BLaER1 treated with 17β-estradiol and CSF1 and Interleukin-3, amounts not matched to agents 10 nM and 100 nM (cell line): ENCODE measurements at regions not wholly inside any gene's neighbourhood (a gene's known extent, or its start where the extent isn't known, plus 50 kb on each side); places are given as distances from the start of the nearest gene placed in this dataset.

Experiments
- H3K27ac ChIP-seq, 11 experiments: shearing (Covaris generic); formaldehyde crosslinking; 2 replicates each; pipeline ENCODE4 v1.8.1; 2022
- H3K27me3 ChIP-seq, 11 experiments: shearing (Covaris generic); formaldehyde crosslinking; 2 replicates each; pipeline ENCODE4 v1.8.1; 2022
- H3K36me3 ChIP-seq, 11 experiments: shearing (Covaris generic); formaldehyde crosslinking; 2 replicates each; pipeline ENCODE4 v1.8.1; 2022
- H3K4me1 ChIP-seq, 10 experiments: shearing (Covaris generic); formaldehyde crosslinking; 2 replicates each; pipeline ENCODE4 v1.8.1; 2022
- H3K4me2 ChIP-seq, 11 experiments: shearing (Covaris generic); formaldehyde crosslinking; 2 replicates each; pipeline ENCODE4 v1.8.1; 2022
- H3K4me3 ChIP-seq, 10 experiments: shearing (Covaris generic); formaldehyde crosslinking; 2 replicates each; pipeline ENCODE4 v1.8.1; 2022
- H3K9ac ChIP-seq, 11 experiments: shearing (Covaris generic); formaldehyde crosslinking; 2 replicates each; pipeline ENCODE4 v1.8.1; 2022
- H3K9me3 ChIP-seq, 11 experiments: shearing (Covaris generic); formaldehyde crosslinking; replicated peaks in 1 of 11; 2 replicates each; pipeline ENCODE4 v1.8.1; 2022
- H4K20me1 ChIP-seq, 11 experiments: shearing (Covaris generic); formaldehyde crosslinking; 2 replicates each; pipeline ENCODE4 v1.8.1; 2022
- Cebpa-rat ChIP-seq, 11 experiments: shearing (Covaris generic); IDR thresholded peaks; 2 replicates each; pipeline ENCODE4 v1.8.1; 2022

DNA sequence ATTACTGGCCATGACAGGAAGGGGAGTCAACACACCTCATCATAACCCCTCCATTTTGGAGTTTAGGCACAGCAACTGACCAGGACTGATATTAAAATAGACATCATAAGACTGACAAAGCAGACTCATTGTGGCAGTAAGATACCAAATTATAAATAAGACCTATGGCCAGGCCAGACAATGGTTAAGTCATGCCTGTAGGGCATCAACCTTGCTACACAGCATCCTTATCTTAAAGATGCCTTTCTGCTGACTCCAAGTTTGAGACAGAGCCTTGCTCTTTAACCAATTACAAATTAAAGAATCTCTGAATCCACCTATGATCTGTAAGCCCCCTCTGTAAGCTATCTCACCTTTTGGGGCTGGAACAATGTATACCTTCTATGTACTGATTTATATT, 65.5 kb downstream of the VCX2 start:
- no peaks in the 10 kb centered on the region for H3K36me3 ChIP-seq
- no peaks in the 10 kb centered on the region for H3K27me3 ChIP-seq
- H3K4me2 ChIP-seq, result no peak overlapping the region
- peaks cover 0 to 7% (median 0%) of the 10 kb centered on the region in 11 experiments; a peak in 3 of 22 replicates for H3K9me3 ChIP-seq
- H3K4me1 ChIP-seq, result peaks cover 0 to 6% (median 0%) of the 10 kb centered on the region in 10 experiments; a peak in 3 of 20 replicates
- H4K20me1 ChIP-seq, result no peaks in the 10 kb centered on the region
- no peak overlapping the region for H3K9ac ChIP-seq
- no peak for TF ChIP-seq Cebpa-rat (IDR thresholded peaks at IDR 0.05)
- H3K27ac ChIP-seq, result no peak overlapping the region
- no peak overlapping the region for H3K4me3 ChIP-seq

DNA sequence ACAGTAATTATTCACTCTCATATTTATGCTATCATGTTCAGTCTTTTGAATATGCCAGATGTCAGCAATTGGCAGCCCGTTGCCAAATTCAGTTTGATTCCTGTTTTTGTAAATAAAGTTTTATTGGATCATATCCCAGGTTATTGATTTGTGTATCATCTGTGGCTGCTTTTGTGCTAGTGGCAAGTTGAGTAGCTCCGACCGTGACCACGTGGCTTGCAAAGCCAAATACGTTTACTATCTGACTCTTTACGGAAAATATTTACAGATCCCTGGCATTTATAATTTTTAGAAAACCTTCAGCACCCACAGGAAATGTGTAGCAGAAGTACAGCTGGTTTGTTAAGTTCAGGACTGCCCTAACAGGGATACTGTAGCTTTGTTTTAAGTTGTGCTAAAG, 67.4 kb downstream of the VCX2 start:
- peaks cover 0 to 9% (median 0%) of the 10 kb centered on the region in 10 experiments; a peak in 3 of 20 replicates for H3K4me1 ChIP-seq
- no peak overlapping the region for H3K9ac ChIP-seq
- H4K20me1 ChIP-seq, result no peaks in the 10 kb centered on the region
- H3K27ac ChIP-seq, result no peak overlapping the region
- H3K4me3 ChIP-seq, result no peak overlapping the region
- H3K36me3 ChIP-seq, result no peaks in the 10 kb centered on the region
- no peak overlapping the region for H3K4me2 ChIP-seq
- H3K9me3 ChIP-seq, result peaks cover 0 to 6% (median 0%) of the 10 kb centered on the region in 11 experiments; a peak in 3 of 22 replicates
- H3K27me3 ChIP-seq, result no peaks in the 10 kb centered on the region
- TF ChIP-seq Cebpa-rat (IDR thresholded peaks at IDR 0.05), result no peak

DNA sequence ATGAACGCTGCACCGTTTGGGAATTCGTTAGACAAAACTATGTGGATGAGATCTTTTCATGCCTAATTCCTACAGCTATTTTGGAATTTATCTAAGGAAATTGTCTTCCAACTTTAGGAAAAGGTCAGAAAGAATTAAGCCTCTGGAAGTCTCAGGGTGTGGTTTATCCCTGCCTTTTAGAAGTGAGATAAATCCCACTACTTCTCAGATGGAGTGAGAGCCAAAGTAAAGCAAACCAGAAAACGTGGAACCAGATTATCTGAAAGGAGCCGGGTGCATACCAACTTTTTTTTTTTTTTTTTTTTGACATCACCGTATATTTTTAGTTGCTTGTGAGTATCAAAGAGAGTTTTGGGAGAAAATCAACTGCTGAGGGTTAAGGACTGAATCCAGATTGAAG, 79.6 kb downstream of the VCX2 start:
- Histone ChIP-seq H3K4me1 (no peaks in the 10 kb centered on the region), H3K9ac (no peak overlapping the region), H3K9me3 (no peaks in the 10 kb centered on the region), H3K4me3 (no peak overlapping the region), H3K4me2 (no peak overlapping the region), H3K36me3 (no peaks in the 10 kb centered on the region), H4K20me1 (no peaks in the 10 kb centered on the region), H3K27ac (no peak overlapping the region), H3K27me3 (no peaks in the 10 kb centered on the region)
- TF ChIP-seq Cebpa-rat (IDR thresholded peaks at IDR 0.05), result no peak

DNA sequence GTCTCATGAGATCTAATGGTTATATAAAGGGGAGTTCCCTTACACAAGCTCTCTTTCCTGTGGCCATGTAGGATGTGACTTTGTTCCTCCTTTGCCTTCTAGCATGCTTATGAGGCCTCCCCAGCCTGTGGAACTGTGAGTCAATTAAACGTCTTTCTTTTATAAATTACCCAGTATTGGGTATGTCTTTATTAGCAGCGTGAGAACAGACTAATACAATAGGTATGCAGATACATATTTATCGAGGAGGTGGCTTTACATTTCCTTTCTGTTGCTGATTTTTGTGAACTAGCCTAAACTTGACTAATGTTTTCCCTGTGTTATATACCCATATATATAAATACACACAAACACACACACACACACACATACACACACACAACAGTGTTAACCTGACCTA, 80.2 kb downstream of the VCX2 start:
- Histone ChIP-seq H3K27me3 (no peaks in the 10 kb centered on the region), H3K27ac (no peak overlapping the region), H3K9me3 (no peaks in the 10 kb centered on the region), H4K20me1 (no peaks in the 10 kb centered on the region), H3K36me3 (no peaks in the 10 kb centered on the region), H3K4me1 (no peaks in the 10 kb centered on the region), H3K9ac (no peak overlapping the region), H3K4me2 (no peak overlapping the region), H3K4me3 (no peak overlapping the region)
- no peak for TF ChIP-seq Cebpa-rat (IDR thresholded peaks at IDR 0.05)

GRCh38 chrX:8090482-8090881, 80.6 kb downstream of the VCX2 start:
- no peak overlapping the region for H3K4me2 ChIP-seq
- H3K27ac ChIP-seq, result no peak overlapping the region
- H3K4me3 ChIP-seq, result no peak overlapping the region
- H3K9me3 ChIP-seq, result no peaks in the 10 kb centered on the region
- H3K4me1 ChIP-seq, result no peaks in the 10 kb centered on the region
- H4K20me1 ChIP-seq, result no peaks in the 10 kb centered on the region
- no peaks in the 10 kb centered on the region for H3K27me3 ChIP-seq
- no peaks in the 10 kb centered on the region for H3K36me3 ChIP-seq
- no peak overlapping the region for H3K9ac ChIP-seq
- no peak for TF ChIP-seq Cebpa-rat (IDR thresholded peaks at IDR 0.05)

- H3K4me2 ChIP-seq, result no peak overlapping the region
- no peaks in the 10 kb centered on the region for H3K4me1 ChIP-seq
- H3K27me3 ChIP-seq, result no peaks in the 10 kb centered on the region
- no peak for TF ChIP-seq Cebpa-rat (IDR thresholded peaks at IDR 0.05)
- H3K9me3 ChIP-seq, result no peaks in the 10 kb centered on the region
- no peak overlapping the region for H3K27ac ChIP-seq
- H3K9ac ChIP-seq, result no peak overlapping the region
- H3K36me3 ChIP-seq, result no peaks in the 10 kb centered on the region
- no peak overlapping the region for H3K4me3 ChIP-seq
- no peaks in the 10 kb centered on the region for H4K20me1 ChIP-seq
Measured at GRCh38 chrX:8089141-8089540, 81.9 kb downstream of the VCX2 start.

- Histone ChIP-seq H3K4me3 (no peak overlapping the region), H3K9ac (no peak overlapping the region), H3K9me3 (peaks cover 7 to 13% (median 9%) of the 10 kb centered on the region in 11 experiments; a peak in 15 of 22 replicates), H3K4me2 (no peak overlapping the region), H3K27ac (no peak overlapping the region), H4K20me1 (no peaks in the 10 kb centered on the region), H3K36me3 (no peaks in the 10 kb centered on the region), H3K27me3 (no peaks in the 10 kb centered on the region), H3K4me1 (no peaks in the 10 kb centered on the region)
- TF ChIP-seq Cebpa-rat (IDR thresholded peaks at IDR 0.05), result no peak
Measured at GRCh38 chrX:8084006-8084405, 87.1 kb downstream of the VCX2 start.

GRCh38 chrX:8083286-8083685, 87.8 kb downstream of the VCX2 start:
- Histone ChIP-seq H3K4me2 (no peak overlapping the region), H3K9ac (no peak overlapping the region)

GRCh38 chrX:8075636-8076035, 95.4 kb downstream of the VCX2 start:
- TF ChIP-seq Cebpa-rat (IDR thresholded peaks at IDR 0.05), result no peak
- H3K4me1 ChIP-seq, result no peaks in the 10 kb centered on the region
- H3K27ac ChIP-seq, result no peak overlapping the region
- H3K9me3 ChIP-seq, result peaks cover 7 to 12% (median 9%) of the 10 kb centered on the region in 11 experiments; a peak in 15 of 22 replicates
- no peaks in the 10 kb centered on the region for H4K20me1 ChIP-seq
- H3K4me2 ChIP-seq, result no peak overlapping the region
- no peak overlapping the region for H3K4me3 ChIP-seq
- H3K36me3 ChIP-seq, result no peaks in the 10 kb centered on the region
- H3K27me3 ChIP-seq, result no peaks in the 10 kb centered on the region
- no peak overlapping the region for H3K9ac ChIP-seq

More at GRCh38 chrX:8083286-8083685, 87.8 kb downstream of the VCX2 start:
- H4K20me1 ChIP-seq, result no peaks in the 10 kb centered on the region
- H3K4me3 ChIP-seq, result no peak overlapping the region
- no peaks in the 10 kb centered on the region for H3K36me3 ChIP-seq
- no peak for TF ChIP-seq Cebpa-rat (IDR thresholded peaks at IDR 0.05)
- no peak overlapping the region for H3K27ac ChIP-seq
- H3K4me1 ChIP-seq, result no peaks in the 10 kb centered on the region
- H3K27me3 ChIP-seq, result no peaks in the 10 kb centered on the region
- H3K9me3 ChIP-seq, result peaks cover 7 to 13% (median 9%) of the 10 kb centered on the region in 11 experiments; a peak in 15 of 22 replicates

GRCh38 chrX:8067754-8068462, 103.2 kb downstream of the VCX2 start:
- Histone ChIP-seq H3K27me3 (no peaks in the 10 kb centered on the region), H3K4me3 (no peak overlapping the region), H3K27ac (no peak overlapping the region), H4K20me1 (no peaks in the 10 kb centered on the region), H3K4me2 (no peak overlapping the region), H3K9me3 (no peaks in the 10 kb centered on the region), H3K36me3 (no peaks in the 10 kb centered on the region), H3K9ac (no peak overlapping the region), H3K4me1 (no peaks in the 10 kb centered on the region)
- no peak for TF ChIP-seq Cebpa-rat (IDR thresholded peaks at IDR 0.05)
